ENCODE measurements at regions not wholly inside any gene's neighbourhood (a gene's known extent, or its start where the extent isn't known, plus 50 kb on each side); places are given as distances from the start of the nearest gene placed in this dataset.

DNA sequence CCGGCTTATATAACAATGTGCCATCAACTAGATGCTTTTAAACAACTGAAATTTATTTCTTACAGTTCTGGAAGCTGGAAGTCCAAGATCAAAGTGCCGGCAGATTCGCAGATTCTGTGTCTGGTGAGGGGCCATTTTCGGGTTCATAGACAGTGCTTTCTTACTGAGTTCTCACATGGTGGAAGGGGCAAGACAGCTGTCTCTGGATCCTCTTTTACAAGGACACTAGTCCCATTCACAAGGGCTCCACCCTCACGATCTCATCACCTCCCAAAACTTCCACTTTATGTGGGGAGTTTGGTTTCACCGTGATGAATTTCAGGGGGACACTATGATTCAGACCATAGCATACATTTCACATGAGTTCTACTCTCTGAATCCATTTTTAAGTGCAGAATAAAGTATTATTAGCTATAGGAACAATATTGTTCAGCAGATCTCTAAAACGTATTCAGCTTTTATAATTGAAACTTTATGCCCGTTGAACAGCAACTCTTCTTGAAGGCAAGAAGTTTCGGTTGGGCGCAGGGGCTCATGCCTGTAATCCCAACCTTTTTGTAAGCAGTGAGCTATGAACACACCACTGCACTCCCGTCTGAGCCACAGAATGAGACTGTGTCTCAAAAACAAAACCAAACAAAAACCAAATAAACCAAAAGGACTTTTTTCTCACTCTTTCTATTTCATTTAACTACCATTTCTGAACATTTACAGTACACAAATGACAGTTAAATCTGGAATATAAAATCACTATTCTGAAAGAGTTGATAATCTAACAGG lies 502.8 kb downstream of the CMPK2 start:
- Mint-ChIP-seq H3K4me1 (no peaks in the 10 kb centered on the region), H3K27ac (no peak overlapping the region), H3K4me3 (no peak overlapping the region), H3K36me3 (no peaks in the 10 kb centered on the region), H3K9me3 (no peaks in the 10 kb centered on the region), H3K27me3 (peaks cover 2% of the 10 kb centered on the region)

DNA sequence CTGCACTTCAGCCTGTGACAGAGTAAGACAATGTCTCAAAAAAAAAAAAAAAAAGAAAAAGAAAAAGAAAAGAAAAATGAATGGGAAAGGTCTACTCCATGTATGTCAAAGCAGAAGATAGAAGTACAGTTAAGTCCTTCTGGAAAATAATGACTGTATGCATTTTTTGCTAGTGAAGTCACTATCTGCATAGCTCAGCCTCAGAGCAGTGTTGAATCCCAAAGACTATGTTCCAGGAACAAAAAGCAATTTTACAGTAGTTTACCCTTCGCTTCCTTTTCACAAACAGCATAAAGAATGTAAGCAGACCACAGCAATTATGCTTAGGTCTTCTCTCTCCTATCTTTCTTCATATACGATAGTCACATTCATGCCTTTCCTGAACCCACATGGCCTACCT lies 497.4 kb downstream of the CMPK2 start:
- Mint-ChIP-seq H3K27ac (no peak overlapping the region), H3K27me3 (peaks cover 2% of the 10 kb centered on the region), H3K9me3 (no peaks in the 10 kb centered on the region), H3K4me3 (no peak overlapping the region), H3K36me3 (no peaks in the 10 kb centered on the region), H3K4me1 (no peaks in the 10 kb centered on the region)

DNA sequence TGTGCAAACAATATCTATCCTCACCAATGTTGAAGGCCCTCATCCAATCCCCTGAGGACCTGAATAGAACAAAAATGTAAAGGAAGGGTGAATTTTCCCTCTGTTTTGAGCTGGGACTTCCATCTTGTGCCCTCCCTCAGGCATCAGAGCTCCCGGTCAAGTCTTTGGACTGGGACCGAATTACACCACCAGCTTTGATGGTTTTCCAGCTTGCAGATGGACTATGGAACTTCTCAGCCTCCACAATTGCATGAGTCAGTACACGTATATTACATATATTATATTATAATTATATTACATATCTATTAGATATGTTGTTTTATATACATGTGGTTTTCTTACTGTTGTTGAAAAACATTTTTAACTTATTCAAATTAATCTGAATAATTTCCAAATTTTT lies 496.4 kb downstream of the CMPK2 start:
- H3K4me1 Mint-ChIP-seq: no peaks in the 10 kb centered on the region
- no peaks in the 10 kb centered on the region for H3K9me3 Mint-ChIP-seq
- H3K4me3 Mint-ChIP-seq: no peak overlapping the region
- H3K36me3 Mint-ChIP-seq: no peaks in the 10 kb centered on the region
- H3K27ac Mint-ChIP-seq: no peak overlapping the region
- peaks cover 2% of the 10 kb centered on the region for H3K27me3 Mint-ChIP-seq

DNA sequence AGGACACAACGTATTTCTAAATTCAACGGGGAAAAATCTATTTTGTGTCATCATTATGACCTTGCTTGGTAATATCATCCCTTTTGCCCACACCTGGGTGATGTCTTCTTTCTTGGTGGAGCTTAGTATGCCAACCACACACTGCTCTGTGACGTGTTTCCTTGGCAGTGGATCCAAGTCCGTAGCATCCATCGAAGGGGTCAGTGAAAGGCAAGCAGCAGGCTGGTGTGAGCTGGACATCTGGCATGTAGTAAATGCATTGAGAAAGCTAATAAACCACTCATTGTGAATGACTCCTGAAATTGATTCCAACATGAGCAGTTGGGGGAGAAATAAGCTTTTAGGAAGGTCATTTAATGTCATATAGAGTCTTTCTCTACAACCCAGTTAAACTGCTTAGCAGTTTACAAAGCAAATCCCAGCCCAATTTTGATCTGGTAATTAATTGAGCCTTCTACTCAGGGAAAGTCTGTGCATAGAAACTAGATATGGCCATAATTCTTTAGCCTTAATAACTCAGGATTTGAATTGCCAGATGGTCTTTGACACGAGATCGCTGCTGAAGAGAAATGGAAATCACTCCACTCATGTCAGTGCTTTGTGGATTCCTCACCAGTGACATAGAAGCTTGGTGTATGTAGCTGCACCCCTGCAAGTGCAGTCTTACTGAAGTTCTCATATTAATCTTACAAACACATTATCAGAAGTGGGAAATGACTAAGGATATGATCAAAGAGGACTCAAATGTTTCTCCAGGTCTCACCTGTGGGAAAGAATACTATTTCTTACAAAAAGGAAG lies 494.8 kb downstream of the CMPK2 start:
- Mint-ChIP-seq H3K9me3 (no peaks in the 10 kb centered on the region), H3K36me3 (no peaks in the 10 kb centered on the region), H3K27ac (no peak overlapping the region), H3K4me3 (no peak overlapping the region), H3K4me1 (no peaks in the 10 kb centered on the region), H3K27me3 (peaks cover 2% of the 10 kb centered on the region)

DNA sequence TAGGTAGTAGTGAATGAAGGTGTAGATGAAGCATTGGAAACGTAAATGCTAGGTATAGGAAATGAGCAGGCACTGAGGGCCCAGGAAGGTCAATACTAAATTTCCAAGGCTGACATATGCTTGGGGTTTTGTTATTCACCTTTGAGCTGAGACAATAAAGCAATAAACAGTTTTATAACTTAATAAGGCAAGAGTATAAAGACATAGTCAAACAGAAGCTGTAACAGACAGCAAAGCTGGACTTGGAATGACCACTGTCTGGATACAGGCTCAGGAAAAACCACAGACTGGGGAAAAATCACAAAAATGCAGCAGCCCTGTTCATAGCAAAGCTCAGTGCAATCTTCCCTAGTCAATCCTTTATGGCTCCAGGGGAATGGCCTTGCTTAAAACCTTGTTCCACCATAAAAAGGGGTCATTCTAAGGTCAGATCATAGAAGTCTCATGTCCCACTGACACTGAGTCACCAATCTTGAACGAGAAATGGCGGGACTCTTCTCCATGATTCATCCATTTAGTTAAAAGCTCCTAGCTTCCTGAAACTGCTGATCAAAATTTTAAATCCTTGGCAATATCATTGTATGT lies 493.3 kb downstream of the CMPK2 start:
- H3K4me1 Mint-ChIP-seq: no peaks in the 10 kb centered on the region
- H3K27me3 Mint-ChIP-seq: peaks cover 2% of the 10 kb centered on the region
- no peak overlapping the region for H3K27ac Mint-ChIP-seq
- H3K4me3 Mint-ChIP-seq: no peak overlapping the region
- no peaks in the 10 kb centered on the region for H3K36me3 Mint-ChIP-seq
- no peaks in the 10 kb centered on the region for H3K9me3 Mint-ChIP-seq

DNA sequence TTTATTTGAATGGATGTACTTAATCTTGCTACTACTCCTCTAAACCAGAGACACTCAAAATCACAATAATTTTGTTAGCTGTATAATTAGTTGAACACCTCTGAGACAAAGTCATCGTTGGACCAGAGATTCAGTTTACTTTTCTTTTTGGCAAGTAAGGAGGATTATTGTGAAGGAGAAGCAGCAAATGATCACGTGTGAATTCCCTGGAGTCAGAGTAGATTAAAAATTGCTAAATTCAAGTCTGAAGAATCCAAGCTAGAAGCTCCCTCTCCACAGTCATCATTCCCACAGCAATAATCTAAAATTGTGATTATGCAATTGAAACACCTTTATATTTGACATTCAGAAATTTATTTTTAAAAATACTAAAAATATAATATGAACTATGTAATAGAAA lies 484.4 kb downstream of the CMPK2 start:
- no peaks in the 10 kb centered on the region for H3K4me1 Mint-ChIP-seq
- no peaks in the 10 kb centered on the region for H3K36me3 Mint-ChIP-seq
- H3K27me3 Mint-ChIP-seq: no peaks in the 10 kb centered on the region
- H3K27ac Mint-ChIP-seq: no peak overlapping the region
- no peaks in the 10 kb centered on the region for H3K9me3 Mint-ChIP-seq
- H3K4me3 Mint-ChIP-seq: no peak overlapping the region

DNA sequence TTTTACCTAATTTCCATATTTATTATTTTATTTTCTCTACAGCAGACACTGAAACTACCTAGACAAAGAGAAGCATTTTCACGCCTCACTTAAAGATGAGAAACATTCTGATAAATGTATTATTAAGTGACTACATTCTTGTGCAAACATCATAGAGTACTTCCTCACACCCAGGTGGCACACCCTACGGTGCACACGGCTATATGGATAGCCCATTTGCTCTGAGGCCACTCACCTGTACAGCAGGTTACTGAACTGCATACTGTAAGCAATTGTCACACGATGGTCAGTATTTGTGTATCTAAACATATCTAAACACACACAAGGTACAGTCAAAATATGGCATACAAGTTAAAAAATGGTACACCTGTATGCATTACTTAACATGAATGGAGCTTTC lies 481.4 kb downstream of the CMPK2 start:
- H3K4me3 Mint-ChIP-seq: no peak overlapping the region
- H3K27ac Mint-ChIP-seq: no peak overlapping the region
- no peaks in the 10 kb centered on the region for H3K36me3 Mint-ChIP-seq
- H3K27me3 Mint-ChIP-seq: no peaks in the 10 kb centered on the region
- H3K9me3 Mint-ChIP-seq: no peaks in the 10 kb centered on the region
- no peaks in the 10 kb centered on the region for H3K4me1 Mint-ChIP-seq

DNA sequence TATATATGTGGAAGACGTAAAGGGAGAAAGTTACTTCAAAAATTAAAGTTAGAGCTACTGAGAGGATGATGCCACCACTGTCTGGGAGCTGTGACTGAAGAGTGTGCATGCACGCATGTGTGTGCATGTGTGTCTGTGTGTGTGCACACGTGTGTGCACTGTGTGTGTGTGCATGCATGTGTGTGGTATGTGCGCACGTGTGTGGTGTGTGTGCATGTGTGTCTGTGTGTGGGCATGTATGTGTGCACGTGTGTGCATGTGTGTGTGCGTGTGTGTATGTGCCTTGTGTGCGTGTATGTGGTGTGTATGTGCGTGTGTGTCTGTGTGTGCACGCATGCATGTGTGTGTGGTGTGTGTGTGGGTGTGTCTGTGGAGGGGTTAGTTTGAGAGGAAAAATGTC lies 473.4 kb downstream of the CMPK2 start:
- Mint-ChIP-seq H3K9me3 (peaks cover 5% of the 10 kb centered on the region), H3K4me1 (no peaks in the 10 kb centered on the region), H3K27ac (no peak overlapping the region), H3K36me3 (no peaks in the 10 kb centered on the region), H3K27me3 (no peaks in the 10 kb centered on the region), H3K4me3 (no peak overlapping the region)

DNA sequence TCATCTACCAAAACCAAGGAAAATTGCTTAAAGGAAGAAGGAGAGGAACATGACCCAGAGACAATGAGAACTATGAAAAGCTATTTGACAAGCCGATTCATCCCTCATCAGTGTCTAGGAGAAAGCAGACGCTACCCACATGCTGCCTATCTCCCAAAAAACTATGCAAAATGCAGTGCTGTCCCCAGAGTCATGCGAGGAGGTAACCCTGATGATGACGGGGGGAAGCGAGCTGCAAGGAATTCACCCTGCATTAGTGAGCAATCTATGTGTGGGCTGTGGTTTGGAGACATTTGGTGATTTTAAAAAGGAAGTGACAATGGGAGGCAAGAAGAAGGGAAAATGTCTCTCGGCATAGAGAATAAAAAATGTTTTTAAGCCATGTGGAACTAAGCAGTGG lies 472.7 kb downstream of the CMPK2 start:
- H3K9me3 Mint-ChIP-seq: peaks cover 5% of the 10 kb centered on the region
- H3K27me3 Mint-ChIP-seq: no peaks in the 10 kb centered on the region
- no peak overlapping the region for H3K4me3 Mint-ChIP-seq
- no peaks in the 10 kb centered on the region for H3K4me1 Mint-ChIP-seq
- no peak overlapping the region for H3K27ac Mint-ChIP-seq
- H3K36me3 Mint-ChIP-seq: no peaks in the 10 kb centered on the region

DNA sequence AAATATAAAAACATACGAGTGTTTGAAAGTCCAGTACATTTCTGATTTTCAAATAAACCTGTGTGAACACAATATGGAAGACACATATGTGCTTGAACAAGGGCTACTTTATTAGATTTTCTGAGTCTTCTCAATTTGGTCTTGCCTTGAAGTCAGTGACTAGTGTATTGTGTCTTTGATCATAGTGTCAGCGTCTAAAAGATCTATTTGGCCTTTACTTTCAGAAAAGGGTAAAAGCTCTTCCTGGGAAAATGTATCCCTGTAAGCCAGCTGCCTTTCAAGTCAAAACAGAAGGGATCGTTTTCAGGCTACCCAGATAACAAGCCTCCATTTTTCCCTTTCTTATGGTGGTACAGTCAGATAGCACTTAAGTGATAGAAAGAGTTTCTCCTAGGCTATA lies 471.9 kb downstream of the CMPK2 start:
- Mint-ChIP-seq H3K36me3 (no peaks in the 10 kb centered on the region), H3K4me1 (no peaks in the 10 kb centered on the region), H3K27ac (no peak overlapping the region), H3K4me3 (no peak overlapping the region), H3K9me3 (peaks cover 5% of the 10 kb centered on the region), H3K27me3 (no peaks in the 10 kb centered on the region)

DNA sequence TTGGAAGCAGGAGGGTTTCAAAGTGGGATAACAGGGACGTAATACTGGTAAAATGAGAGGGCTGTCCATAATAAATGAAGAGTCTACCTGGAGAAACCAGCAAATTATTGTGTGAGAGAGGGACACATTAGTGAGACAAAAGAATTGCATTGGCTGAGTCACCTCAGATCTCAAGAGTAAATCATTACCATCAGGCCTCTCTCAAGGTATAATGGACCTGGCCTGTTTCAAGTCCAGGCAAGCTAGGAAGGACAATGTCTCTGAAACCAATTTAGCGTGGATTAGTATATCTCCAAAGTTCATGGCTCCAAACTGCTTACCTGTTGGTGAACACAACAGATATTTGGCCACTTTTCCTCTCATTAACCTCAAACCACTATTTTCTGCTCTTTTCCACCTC lies 471.4 kb downstream of the CMPK2 start:
- H3K36me3 Mint-ChIP-seq: no peaks in the 10 kb centered on the region

DNA sequence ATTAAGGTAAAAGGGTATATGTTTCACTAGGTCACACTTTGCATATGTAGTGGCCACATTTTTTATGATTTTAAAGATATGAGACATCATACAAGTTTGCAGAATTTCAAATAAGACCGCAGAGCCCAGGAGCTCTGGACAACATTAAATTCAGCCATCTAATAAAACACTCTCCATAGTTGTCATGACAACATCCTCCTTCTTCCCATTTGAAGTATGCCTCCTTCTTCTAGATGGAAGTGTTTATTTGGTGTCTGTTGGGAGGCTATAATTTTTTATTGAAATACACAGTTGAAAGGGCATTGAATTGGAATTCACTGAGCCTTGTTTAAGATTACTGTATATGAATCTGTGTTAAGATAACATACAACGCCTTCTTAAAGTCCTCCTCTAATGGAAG lies 467.3 kb downstream of the CMPK2 start:
- Mint-ChIP-seq H3K36me3 (no peaks in the 10 kb centered on the region), H3K4me1 (no peaks in the 10 kb centered on the region), H3K27me3 (no peaks in the 10 kb centered on the region), H3K27ac (no peak overlapping the region), H3K4me3 (no peak overlapping the region), H3K9me3 (no peaks in the 10 kb centered on the region)

More for the DNA sequence above, 471.4 kb downstream of the CMPK2 start:
- Mint-ChIP-seq H3K4me3 (no peak overlapping the region), H3K27ac (no peak overlapping the region), H3K27me3 (no peaks in the 10 kb centered on the region), H3K9me3 (peaks cover 5% of the 10 kb centered on the region), H3K4me1 (no peaks in the 10 kb centered on the region)

DNA sequence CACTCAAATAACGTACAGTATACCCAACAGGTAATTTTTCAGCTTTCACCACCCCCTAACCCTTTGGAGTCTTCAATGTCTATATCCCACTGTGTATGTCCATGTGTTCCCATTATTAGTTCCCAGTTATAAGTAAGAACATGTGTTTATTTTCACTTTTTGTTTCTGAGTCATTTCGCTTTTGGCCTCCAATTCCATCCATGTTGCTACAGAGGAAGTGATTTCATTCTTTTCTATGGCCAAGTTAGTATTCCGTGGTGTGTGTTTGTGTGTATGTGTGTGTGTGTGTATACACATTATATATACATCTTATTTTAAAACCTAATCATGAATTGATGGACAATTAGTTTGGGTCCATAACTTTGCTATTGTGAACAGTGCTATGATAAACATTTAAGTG lies 464.4 kb downstream of the CMPK2 start:
- Mint-ChIP-seq H3K4me3 (no peak overlapping the region), H3K36me3 (no peaks in the 10 kb centered on the region), H3K27me3 (no peaks in the 10 kb centered on the region), H3K9me3 (no peaks in the 10 kb centered on the region), H3K27ac (no peak overlapping the region), H3K4me1 (no peaks in the 10 kb centered on the region)

DNA sequence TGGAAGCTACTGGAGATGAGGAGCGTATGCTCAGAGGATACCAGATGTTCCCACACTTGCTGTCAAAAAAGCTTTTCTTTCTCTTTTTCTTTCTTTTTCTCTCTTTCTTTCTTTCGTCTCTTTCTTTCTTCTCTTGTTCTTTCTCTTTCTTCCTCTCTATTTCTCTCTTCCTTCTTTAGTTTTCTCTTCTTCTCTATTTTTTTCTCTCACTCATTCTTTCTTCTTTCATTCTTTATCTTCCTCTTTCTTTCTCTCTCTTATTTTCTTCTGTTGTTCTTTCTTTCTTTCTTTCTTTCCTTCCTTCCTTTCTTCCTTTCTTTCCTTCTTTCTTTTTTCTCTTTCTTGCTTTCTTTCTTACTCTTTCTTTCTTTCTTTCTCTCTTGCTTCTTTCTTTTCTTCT lies 457.6 kb downstream of the CMPK2 start:
- Mint-ChIP-seq H3K27me3 (peaks cover 1% of the 10 kb centered on the region), H3K27ac (no peak overlapping the region), H3K4me1 (no peaks in the 10 kb centered on the region), H3K9me3 (no peaks in the 10 kb centered on the region), H3K36me3 (no peaks in the 10 kb centered on the region), H3K4me3 (no peak overlapping the region)

DNA sequence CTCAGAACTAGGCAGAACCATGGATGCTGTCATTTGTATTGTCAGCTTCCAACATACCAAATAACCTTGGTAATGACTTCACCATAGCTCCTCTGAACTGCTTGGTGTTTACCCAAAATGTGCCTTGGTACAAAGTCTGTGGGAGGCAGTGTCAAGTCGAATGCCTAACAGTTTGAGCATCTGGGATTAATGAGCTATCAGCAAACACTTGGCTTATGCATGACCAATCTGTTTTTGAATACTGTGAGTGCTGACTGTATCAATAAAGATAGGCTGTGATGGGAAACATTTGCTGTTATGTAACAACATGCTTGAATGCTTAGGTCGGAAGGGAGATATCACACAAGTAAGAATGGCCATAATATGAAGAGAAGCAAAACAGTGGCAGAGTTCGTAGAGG lies 455.4 kb downstream of the CMPK2 start:
- Mint-ChIP-seq H3K4me3 (no peak overlapping the region), H3K9me3 (peaks cover 4% of the 10 kb centered on the region), H3K36me3 (no peaks in the 10 kb centered on the region), H3K27ac (no peak overlapping the region), H3K27me3 (peaks cover 1% of the 10 kb centered on the region), H3K4me1 (no peaks in the 10 kb centered on the region)

DNA sequence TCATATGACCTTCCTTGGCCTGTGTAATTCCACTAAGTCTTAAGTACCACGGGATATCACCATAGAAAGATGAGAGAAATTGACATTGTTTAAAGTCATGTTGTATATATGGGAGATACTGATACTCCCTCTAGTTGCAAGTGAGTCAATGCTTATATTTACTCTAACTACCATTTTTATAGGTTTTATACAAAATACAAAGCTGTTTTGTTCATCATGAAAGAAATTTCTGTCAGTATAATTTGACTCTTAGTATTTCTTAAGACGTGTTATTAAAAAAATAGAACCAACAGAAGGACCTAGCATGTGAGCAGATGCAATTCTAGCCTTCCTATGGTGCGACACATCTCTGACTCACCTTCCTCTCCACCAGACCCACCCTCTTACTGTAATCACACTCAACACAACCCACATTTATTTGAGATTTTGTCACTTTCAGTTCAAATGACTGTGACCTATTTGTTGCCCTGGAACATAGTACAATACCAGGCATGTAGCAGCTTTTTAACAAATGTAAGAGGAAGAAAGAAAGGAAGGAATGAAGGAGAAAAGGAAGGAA lies 453.1 kb downstream of the CMPK2 start:
- no peaks in the 10 kb centered on the region for H3K36me3 Mint-ChIP-seq
- H3K9me3 Mint-ChIP-seq: peaks cover 8% of the 10 kb centered on the region
- H3K4me3 Mint-ChIP-seq: no peak overlapping the region
- H3K27ac Mint-ChIP-seq: no peak overlapping the region
- H3K27me3 Mint-ChIP-seq: peaks cover 1% of the 10 kb centered on the region
- H3K4me1 Mint-ChIP-seq: no peaks in the 10 kb centered on the region
